NOMO-1 treated with dmso at 0.1 percent for 144 hours (cell line): ENCODE measurements at regions not wholly inside any gene's neighbourhood (a gene's known extent, or its start where the extent isn't known, plus 50 kb on each side); places are given as distances from the start of the nearest gene placed in this dataset.

Source experiments
- DNase-seq: peaks from one replicate; lab custom pipeline; 2025; ENCODE audit not compliant: unreplicated experiment; lab: John Stamatoyannopoulos, UW

DNA sequence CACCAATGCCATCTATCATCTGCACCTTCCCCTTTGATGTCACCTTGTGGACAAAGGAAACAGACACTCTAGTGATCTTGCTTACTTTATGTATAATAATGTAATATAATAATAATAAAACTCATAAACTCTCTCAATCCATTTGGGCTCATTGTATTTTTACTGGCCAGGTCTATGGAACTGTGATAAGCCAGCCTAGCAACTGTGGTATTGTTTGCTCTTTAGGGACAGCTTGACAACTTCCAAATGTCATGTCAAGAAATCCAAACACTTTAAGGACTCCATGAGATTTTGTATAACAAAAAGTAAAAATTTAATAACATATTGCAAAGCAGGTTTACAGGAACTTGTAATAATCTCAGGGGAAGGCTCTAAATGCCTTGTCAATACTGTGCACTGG lies 1163.4 kb upstream of the TMPRSS15 start:
- DNase-seq: no peak

- DNase-seq: no peak
Observed at GRCh38 chr21:19577381-19577780, 1173.8 kb upstream of the TMPRSS15 start.

GRCh38 chr21:19590044-19590443 lies 1186.5 kb upstream of the TMPRSS15 start:
- no peak for DNase-seq

DNA sequence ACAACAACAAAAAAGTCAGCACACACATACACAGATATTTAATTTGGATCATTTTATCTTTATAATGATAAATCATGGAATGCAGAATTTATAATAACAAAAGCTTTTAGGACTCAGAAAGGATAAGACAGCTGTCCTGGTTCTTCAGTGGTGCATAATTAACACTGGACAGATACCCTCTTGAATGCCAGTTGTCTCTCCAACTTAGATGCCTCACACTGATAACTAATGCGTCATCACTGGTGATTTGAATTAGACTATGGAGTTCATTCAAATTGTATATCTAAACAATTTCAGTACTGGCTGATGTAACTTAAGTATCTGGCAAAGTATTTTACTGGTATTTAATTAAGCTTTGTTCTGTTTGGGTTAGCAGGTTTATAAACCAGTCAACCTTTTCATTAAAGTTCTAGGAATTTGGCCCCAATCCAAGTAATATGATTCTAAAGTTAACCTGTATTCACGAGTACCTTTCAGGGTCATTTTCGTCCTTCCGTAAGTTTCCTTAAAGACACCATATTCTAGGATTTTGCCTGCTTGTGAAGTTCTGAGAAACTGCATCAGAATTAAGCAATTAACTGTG lies 1199.5 kb upstream of the TMPRSS15 start:
- no peak for DNase-seq

- no peak for DNase-seq
Observed at GRCh38 chr21:19608101-19608621, 1204.6 kb upstream of the TMPRSS15 start.

- no peak for DNase-seq
Observed at GRCh38 chr21:19609611-19610010, 1206.0 kb upstream of the TMPRSS15 start.

- DNase-seq: no peak
Observed at GRCh38 chr21:19621837-19622496, 1218.4 kb upstream of the TMPRSS15 start.

GRCh38 chr21:19640964-19641363 lies 1237.4 kb upstream of the TMPRSS15 start:
- DNase-seq: no peak

GRCh38 chr21:19648391-19648790 lies 1244.8 kb upstream of the TMPRSS15 start:
- no peak for DNase-seq

DNA sequence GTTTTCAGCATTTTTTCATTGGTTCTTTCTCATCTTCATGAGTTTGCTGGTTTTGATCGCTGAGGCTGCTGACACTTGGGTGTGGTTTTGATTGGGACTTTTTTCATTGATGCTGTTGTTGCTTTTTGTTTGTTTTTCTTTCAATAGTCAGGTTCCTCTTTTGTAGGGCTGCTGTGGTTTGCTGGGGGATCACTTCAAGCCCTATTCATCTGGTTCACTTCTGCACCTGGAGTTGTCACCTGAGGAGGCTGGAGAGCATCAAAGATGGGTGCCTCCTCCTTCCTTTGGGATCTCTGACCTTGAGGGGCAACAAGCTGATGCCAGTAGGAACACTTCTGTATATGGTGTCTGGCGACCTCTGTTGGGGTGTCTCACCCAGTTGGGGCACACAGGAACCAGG lies 1279.9 kb upstream of the TMPRSS15 start:
- no peak for DNase-seq

DNA sequence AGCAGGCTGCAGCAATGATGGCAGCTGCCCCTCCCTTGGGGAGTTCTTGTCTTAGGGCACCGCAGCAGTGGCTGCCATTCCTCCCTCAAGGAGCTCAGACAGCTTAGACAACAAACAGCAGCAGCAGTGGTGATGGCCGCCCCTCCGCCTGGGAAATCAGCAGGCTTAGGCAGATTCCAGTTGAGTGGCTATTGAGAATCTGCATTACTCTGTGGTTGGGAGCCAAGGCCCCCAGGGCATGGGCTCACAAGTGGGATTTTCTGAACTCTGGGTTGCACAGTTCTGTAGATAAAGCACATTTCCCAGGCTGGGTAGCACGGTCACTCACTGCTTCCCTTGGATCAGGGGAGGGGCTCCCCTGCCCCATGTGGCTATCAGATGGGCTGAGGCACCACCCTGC lies 1280.7 kb upstream of the TMPRSS15 start:
- no peak for DNase-seq

DNA sequence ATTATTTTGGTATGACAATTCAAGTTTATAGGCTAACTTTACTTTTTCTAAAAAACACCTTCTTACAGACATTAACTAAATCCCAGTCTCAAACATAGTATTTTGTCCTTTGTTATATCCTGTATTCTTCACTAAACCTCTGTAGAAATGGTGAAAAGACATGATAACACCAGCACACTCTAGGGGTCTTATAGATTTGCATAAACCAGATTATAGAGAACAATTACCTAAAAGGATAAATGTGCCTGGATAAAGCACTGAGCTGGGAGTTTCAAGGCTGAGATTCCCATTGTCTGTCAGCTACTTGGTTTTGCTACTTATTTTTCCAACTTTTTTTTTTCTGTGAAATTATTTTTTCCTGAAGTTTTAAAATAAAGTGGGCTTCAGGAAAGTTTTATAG lies 1288.6 kb upstream of the TMPRSS15 start:
- no peak for DNase-seq

DNA sequence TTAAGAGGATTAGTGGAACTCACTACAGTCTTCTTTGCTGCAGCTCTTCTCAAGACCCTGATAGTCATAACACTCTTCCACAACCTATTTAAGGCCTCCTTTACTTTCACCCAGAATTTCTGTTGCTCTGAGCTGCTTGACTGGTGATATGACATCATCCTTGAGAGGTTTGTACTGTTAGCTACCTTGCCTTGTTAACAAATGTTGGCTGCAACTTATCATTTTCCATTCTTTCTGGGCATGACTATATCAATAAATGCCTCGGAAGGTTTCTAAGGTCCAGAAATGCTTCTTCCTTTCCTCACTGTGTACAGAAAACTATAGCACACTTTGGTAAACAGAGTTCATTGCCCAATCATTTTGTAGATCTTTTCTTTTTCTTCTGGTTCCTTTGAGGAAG lies 1292.2 kb upstream of the TMPRSS15 start:
- DNase-seq: no peak

- DNase-seq: no peak
Observed at GRCh38 chr21:19700476-19700875, 1296.9 kb upstream of the TMPRSS15 start.

- no peak for DNase-seq
Observed at GRCh38 chr21:19702726-19703125, 1295.5 kb upstream of the NCAM2 start.

- DNase-seq: no peak
Observed at GRCh38 chr21:19704832-19705231, 1293.4 kb upstream of the NCAM2 start.

GRCh38 chr21:19712441-19712840 lies 1285.8 kb upstream of the NCAM2 start:
- DNase-seq: no peak

DNA sequence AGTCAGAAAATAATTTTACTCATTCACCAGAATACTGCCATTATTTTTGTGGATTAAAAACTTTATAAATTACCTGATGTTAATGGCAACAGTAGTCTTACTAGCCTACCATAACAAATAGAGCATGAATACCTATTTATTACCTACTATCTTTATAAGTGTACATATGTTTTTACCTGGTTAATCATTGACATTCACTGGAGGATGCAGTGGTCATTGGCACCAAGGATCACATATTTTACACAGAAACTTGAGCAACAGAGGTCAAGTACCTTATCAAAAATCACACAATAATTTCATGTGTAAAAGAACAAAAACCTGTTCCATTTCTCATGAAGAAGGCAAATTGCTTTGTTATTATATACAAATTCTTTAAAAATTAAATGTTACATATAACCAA lies 1284.9 kb upstream of the NCAM2 start:
- no peak for DNase-seq

DNA sequence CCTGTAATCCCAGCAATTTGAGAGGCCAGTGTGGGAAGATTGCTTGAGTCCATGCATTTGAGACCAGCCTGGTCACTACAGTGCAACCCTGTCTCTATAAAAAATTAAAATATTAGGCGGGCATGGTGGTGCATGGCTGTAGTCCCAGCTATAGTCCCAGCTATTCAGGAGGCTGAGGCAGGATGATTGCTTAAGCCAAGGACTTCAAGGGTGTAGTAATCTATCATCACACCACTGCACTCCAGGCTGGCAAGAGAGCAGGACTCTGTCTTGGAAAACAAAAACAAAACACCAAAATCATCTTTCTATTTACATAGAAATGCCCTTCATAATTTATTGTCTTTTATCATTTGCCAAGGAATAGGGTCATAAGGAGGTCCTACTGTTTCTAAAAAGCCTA lies 1274.1 kb upstream of the NCAM2 start:
- no peak for DNase-seq

GRCh38 chr21:19731251-19731650 lies 1267.0 kb upstream of the NCAM2 start:
- DNase-seq: no peak

- no peak for DNase-seq
Observed at GRCh38 chr21:19759836-19760235, 1238.4 kb upstream of the NCAM2 start.

DNA sequence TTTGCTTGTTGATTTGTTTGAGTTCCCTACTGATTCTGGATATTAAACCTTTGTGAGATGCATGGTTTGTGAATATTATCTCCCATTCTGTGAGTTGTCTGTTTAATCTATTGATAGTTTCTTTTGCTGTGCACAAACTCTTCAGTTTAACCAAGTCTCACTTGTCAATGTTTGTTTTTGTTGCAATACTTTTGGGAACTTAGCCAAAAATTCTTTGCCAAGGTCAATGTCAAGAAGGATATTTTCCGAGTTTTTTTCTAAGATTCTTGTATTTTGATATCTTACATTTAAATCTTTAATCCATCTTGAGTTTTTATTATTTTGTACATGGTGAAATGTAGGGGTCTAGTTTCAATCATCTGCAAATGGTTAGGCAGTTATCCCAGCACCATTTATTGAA lies 1230.7 kb upstream of the NCAM2 start:
- no peak for DNase-seq

- DNase-seq: no peak
Observed at GRCh38 chr21:19771881-19772280, 1226.3 kb upstream of the NCAM2 start.
